ENCODE measurements at regions not wholly inside any gene's neighbourhood (a gene's known extent, or its start where the extent isn't known, plus 50 kb on each side); places are given as distances from the start of the nearest gene placed in this dataset.

GRCh38 chr2:37838541-37839167 is 86.4 kb upstream of the RMDN2 start (continued):
- no peak for TF ChIP-seq ATF3 (IDR thresholded peaks at IDR 0.05)
- no peak for TF ChIP-seq GABPA (IDR thresholded peaks at IDR 0.05 in 1 of 2, conservative IDR thresholded peaks at IDR 0.05 in 1 of 2)
- TF ChIP-seq HNF4A (conservative IDR thresholded peaks at IDR 0.05), result no peak
- no peak for TF ChIP-seq FOXA2 (IDR thresholded peaks at IDR 0.05)
- no peak for TF ChIP-seq JUND (IDR thresholded peaks at IDR 0.05)
- no peak for TF ChIP-seq FOXA1 (IDR thresholded peaks at IDR 0.05)
- no peak for TF ChIP-seq YY1 (IDR thresholded peaks at IDR 0.05)

GRCh38 chr2:37839991-37840390 is 85.1 kb upstream of the RMDN2 start:
- no peaks in the 10 kb centered on the region for H3K36me3 ChIP-seq (ENCODE audit: control insufficient read depth in 4 of 4, insufficient read depth in 3 of 4, low read depth in 1 of 4, low read length in 3 of 4)
- WGBS, result 71% methylated on average over 3 of the region's 3 CpGs

More at GRCh38 chr2:37839991-37840390, 85.1 kb upstream of the RMDN2 start:
- TF ChIP-seq ZBTB33 (IDR thresholded peaks at IDR 0.05), result no peak
- TF ChIP-seq GABPA (IDR thresholded peaks at IDR 0.05 in 1 of 2, conservative IDR thresholded peaks at IDR 0.05 in 1 of 2), result no peak
- TF ChIP-seq HNF4G (IDR thresholded peaks at IDR 0.05), result no peak
- TF ChIP-seq REST (IDR thresholded peaks at IDR 0.05), result no peak
- TF ChIP-seq RXRA (IDR thresholded peaks at IDR 0.05), result no peak
- no peak for TF ChIP-seq ATF3 (IDR thresholded peaks at IDR 0.05)
- no peak for TF ChIP-seq HNF4A (conservative IDR thresholded peaks at IDR 0.05)
- no peak for TF ChIP-seq CTCF (IDR thresholded peaks at IDR 0.05; ENCODE audit: low read depth, low read length, missing input control)
- TF ChIP-seq MAX (IDR thresholded peaks at IDR 0.05), result no peak
- TF ChIP-seq JUND (IDR thresholded peaks at IDR 0.05), result no peak
- no peak for TF ChIP-seq SP1 (IDR thresholded peaks at IDR 0.05)
- TF ChIP-seq NR2F2 (IDR thresholded peaks at IDR 0.05), result no peak
- TF ChIP-seq YY1 (IDR thresholded peaks at IDR 0.05), result no peak
- TF ChIP-seq RAD21 (IDR thresholded peaks at IDR 0.05), result no peak
- TF ChIP-seq FOXA1 (IDR thresholded peaks at IDR 0.05), result no peak
- no peak for TF ChIP-seq FOXA2 (IDR thresholded peaks at IDR 0.05)
- TF ChIP-seq EGR1 (IDR thresholded peaks at IDR 0.05; ENCODE audit: low read depth in 2 of 2), result no peak
- no peak for TF ChIP-seq TAF1 (conservative IDR thresholded peaks at IDR 0.05)
- H3K4me1 ChIP-seq (ENCODE audit: control insufficient read depth in 4 of 4, insufficient read depth in 4 of 4, low read length in 3 of 4), result no peaks in the 10 kb centered on the region
- H3K27ac ChIP-seq (ENCODE audit: low read depth in 1 of 2, low read length in 2 of 2), result no peak overlapping the region
- H3K9me3 ChIP-seq (ENCODE audit: control insufficient read depth in 4 of 4, low read length in 3 of 4), result no peaks in the 10 kb centered on the region
- no peak for DNase-seq (ENCODE audit: low spot score)
- no peak overlapping the region for H3K9ac ChIP-seq (ENCODE audit: low read depth in 1 of 2, low read length in 2 of 2)
- H3K27me3 ChIP-seq (ENCODE audit: control insufficient read depth in 4 of 4, insufficient read depth in 4 of 4, low read length in 3 of 4), result no peaks in the 10 kb centered on the region
- no peak overlapping the region for H3K4me3 ChIP-seq (ENCODE audit: low read depth in 1 of 3, low read length in 3 of 3)
